ENCODE measurements at regions not wholly inside any gene's neighbourhood (a gene's known extent, or its start where the extent isn't known, plus 50 kb on each side); places are given as distances from the start of the nearest gene placed in this dataset.

GRCh38 chr7:106575138-106575823, 85.7 kb downstream of the CCDC71L start:
- TF ChIP-seq POLR2A (IDR thresholded peaks at IDR 0.05): no peak
- no peak for TF ChIP-seq CTCF (IDR thresholded peaks at IDR 0.05)
